Upper lobe of left lung (tissue), 4 donors: ENCODE measurements at regions not wholly inside any gene's neighbourhood (a gene's known extent, or its start where the extent isn't known, plus 50 kb on each side); places are given as distances from the start of the nearest gene placed in this dataset.

ENCODE experiments used
- EP300 ChIP-seq, 4 donors: sonication (generic); formaldehyde crosslinking; IDR thresholded peaks; one replicate each; pipeline ENCODE4 v1.5.1; 2017; ENCODE audit warnings: antibody characterized with exemption in 4 of 4, control low read depth in 2 of 4
- POLR2A ChIP-seq, 4 donors: fragments of 450-650 bp; IDR thresholded peaks; one replicate each; pipeline ENCODE4 v1.5.1; 2016 to 2017; ENCODE audit warnings: antibody characterized with exemption in 4 of 4, mild to moderate bottlenecking in 2 of 4
- POLR2AphosphoS5 ChIP-seq, 2 donors: sonication (generic); formaldehyde crosslinking; IDR thresholded peaks; one replicate each; pipeline ENCODE4 v1.5.1; 2017; ENCODE audit warnings: antibody characterized with exemption in 2 of 2
- TF ChIP-seq, protein P1 (sequence below), 6 experiments: fragments of 450-650 bp in 4 of 6; fragments of 200-600 bp in 2 of 6; sonication (generic) in 2 of 6; IDR thresholded peaks; one replicate each; pipeline ENCODE4 v1.5.1; 2016 to 2019; ENCODE audit warnings: antibody characterized with exemption in 6 of 6

DNA sequence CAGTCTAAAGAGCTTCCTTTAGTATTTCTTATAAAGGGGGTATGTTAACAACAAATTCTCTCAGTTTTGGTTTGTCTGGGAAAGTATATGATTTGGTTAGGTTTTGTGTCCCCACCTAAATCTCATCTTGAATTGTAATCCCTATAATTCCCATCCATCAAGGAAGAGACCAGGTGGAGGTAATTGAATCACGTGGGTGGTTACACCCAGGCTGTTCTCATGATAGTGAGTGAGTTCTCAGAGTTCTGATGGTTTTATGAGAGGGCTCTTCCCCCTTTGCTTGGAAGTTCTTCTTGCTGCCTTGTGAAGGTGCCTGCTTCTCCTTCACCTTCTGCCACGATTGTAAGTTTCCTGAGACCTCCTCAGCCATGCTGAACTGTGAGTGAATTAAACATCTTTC is 109.1 kb downstream of the MACIR start:
- TF ChIP-seq POLR2A (IDR thresholded peaks at IDR 0.05) (no peak), POLR2AphosphoS5 (IDR thresholded peaks at IDR 0.05) (no peak), EP300 (IDR thresholded peaks at IDR 0.05) (no peak)
- TF ChIP-seq, protein P1, sequence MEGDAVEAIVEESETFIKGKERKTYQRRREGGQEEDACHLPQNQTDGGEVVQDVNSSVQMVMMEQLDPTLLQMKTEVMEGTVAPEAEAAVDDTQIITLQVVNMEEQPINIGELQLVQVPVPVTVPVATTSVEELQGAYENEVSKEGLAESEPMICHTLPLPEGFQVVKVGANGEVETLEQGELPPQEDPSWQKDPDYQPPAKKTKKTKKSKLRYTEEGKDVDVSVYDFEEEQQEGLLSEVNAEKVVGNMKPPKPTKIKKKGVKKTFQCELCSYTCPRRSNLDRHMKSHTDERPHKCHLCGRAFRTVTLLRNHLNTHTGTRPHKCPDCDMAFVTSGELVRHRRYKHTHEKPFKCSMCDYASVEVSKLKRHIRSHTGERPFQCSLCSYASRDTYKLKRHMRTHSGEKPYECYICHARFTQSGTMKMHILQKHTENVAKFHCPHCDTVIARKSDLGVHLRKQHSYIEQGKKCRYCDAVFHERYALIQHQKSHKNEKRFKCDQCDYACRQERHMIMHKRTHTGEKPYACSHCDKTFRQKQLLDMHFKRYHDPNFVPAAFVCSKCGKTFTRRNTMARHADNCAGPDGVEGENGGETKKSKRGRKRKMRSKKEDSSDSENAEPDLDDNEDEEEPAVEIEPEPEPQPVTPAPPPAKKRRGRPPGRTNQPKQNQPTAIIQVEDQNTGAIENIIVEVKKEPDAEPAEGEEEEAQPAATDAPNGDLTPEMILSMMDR (IDR thresholded peaks at IDR 0.05) = no peak
